ENCODE measurements at regions not wholly inside any gene's neighbourhood (a gene's known extent, or its start where the extent isn't known, plus 50 kb on each side); places are given as distances from the start of the nearest gene placed in this dataset.

DNA sequence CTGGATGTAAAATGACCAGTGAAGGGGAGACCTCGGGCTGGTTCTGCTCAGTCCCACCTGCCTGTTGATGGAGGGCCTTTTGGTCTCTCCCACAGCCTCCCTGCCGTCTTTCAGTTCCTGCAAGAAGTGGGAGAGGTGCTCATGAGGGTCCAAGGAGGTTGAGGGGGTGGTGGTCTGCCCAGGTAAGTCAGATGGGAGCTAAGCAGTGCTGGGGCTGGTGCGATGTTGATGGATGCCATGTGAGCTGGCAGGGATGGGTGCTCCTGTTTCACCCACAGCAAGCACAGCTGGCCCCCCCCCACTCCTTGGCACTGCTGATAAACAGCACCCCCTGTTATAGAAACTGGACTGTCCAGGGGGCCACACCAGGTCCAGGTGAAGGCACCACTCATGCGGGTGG is 145.6 kb downstream of the NSG2 start:
- DNase-seq (ENCODE audit: low spot score): no peak

DNA sequence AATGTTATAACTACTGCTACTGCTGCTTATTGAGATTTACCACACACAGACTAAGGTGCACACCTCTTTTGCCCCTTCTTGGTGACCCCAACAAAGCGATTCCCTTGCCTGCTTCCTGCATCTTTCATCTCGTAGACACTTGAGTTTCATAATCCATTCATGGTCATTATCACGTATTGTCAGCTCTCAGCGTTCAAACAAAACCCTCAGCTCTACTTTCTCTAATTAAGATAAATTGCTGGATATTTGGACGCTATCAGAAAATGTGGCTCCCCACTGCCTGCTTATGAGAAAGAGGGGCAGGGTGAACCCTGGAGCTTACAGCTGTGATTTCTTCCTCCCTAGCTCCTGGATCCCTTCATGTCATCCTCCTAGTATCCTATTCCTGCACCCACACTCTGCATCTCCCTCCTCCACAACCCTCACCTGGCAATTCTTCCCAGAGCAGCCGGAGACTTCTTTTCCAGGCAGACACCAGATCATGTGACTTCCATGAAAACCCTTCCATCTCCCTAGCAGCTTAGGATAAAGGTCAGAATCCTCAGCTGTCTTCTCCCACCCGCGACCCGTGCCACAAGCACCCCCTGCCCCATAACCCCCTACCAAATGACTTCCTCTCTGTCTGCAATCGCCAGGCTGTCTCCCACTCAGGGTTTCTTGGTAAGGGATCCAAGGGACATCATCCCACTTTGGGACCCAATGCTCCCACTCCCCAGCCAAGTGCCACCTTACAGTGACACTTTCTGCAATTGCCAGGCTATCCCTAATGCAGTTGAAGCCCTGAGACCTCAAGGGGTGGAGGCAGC is 146.5 kb downstream of the NSG2 start:
- DNase-seq (ENCODE audit: low spot score): no peak

DNA sequence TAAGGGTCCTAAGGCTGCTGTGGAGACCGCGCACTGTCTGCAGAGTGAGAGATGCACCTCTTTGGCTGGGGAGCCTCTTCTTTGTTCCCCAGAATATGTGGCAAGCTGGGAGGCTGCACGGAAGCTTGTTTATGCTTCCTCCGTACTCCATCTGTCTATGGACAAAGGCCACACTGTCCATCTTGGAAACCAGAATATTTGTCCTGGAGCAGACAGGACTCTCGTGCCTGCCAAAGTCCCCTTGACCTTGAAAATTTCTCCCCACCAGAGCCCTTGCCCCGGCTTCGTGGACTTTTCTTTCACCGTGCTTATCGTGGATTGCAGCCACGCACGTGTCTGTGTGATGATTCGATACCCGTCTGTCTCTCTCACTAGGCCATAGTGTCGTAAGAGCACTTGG is 147.4 kb downstream of the NSG2 start:
- DNase-seq (ENCODE audit: low spot score): no peak

DNA sequence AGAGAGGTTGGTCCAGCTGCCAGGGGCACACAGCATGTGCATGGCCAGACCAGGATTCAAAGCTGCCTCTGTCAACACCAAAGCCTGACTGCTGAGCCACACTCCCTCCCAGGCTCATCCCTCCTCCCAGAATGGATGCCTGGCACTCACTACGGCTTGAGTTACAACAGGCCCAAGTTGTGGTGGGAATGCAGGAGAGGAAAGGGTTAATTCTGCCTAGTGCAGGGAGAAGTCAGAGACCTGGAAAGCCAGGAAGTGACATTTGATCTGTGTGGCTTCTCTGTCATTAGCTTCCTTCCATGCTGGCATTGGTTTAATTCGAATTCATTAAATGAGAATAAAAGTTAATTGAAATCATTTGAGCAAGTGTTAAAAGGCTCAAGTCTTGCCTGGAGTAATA is 150.0 kb downstream of the NSG2 start:
- no peak for DNase-seq (ENCODE audit: low spot score)

GRCh38 chr5:174197929-174198328 is 152.4 kb downstream of the NSG2 start:
- DNase-seq (ENCODE audit: low spot score): no peak

DNA sequence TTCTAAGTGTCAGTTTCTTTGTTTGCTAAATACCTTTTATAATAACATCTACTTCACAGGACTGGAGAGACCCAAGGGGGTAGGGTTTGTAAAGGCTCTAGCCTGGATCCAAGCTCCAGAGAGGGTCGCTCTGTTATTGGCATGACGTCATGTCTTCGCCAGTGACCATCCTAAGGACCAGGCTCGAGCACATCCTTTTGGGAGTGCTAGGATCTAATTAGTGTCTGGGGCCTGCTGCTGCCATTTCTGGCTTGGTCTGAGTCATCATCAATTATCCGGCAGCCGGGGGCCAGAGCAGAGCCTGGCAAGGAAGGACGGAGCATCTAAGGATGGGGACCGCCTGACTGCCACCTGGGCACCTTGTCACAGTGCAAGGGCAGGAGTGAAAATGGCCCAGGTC is 153.0 kb downstream of the NSG2 start:
- no peak for DNase-seq (ENCODE audit: low spot score)

DNA sequence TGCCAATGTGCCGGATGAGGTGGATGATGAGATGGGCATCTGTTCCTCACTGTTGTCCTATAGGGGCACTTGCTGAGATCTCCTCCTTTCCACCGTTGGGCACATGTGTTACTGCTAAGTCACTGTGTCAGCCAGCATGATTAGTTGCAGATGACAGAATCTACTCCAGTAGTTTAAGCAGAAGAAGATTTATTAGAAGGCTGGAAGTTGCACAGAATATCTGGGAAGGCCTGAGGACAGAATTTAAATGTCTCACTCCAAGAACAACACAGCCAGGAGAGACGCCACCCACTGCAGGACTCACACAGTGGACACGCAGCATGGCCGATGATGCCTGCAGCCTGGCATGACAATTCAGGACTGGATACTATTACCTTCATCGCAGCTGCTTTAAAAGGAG is 157.5 kb downstream of the NSG2 start:
- DNase-seq (ENCODE audit: low spot score): no peak

DNA sequence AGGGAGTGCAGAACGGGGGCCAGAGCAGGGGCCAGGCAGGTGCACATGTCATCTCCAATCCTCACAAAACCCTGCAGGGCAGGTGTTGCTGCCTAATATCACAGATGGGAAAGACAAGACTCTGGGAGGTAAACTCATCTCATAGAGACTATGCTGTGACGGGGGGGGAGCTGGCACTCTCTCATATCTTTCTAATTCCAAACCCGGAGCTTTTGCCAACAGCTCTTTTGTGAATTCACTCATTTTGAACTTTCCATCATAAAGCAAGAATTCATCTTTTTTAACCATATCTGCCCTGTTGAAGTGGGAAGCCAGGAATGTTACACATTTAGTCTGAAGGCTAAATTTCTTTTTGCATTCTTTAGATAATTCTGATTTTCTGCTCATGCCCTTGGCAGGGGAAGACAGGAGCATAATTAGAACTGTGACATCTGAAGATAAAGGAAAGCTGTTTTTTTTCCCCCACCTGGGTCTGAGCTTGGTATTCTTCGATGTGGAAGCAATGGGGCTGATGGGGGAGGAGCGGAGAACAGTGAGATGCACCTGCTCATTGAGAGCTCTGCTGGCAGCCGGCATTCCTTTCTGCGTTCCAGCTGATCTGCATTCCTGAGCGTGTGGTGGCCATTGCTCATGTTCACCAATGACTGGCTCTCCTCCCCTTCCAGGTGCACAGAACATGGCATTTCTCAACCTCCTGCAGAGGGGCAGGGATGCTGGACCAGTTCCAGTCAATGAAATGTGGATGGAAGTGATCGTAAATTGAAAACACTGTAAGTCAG is 159.2 kb downstream of the NSG2 start:
- DNase-seq (ENCODE audit: low spot score): no peak

DNA sequence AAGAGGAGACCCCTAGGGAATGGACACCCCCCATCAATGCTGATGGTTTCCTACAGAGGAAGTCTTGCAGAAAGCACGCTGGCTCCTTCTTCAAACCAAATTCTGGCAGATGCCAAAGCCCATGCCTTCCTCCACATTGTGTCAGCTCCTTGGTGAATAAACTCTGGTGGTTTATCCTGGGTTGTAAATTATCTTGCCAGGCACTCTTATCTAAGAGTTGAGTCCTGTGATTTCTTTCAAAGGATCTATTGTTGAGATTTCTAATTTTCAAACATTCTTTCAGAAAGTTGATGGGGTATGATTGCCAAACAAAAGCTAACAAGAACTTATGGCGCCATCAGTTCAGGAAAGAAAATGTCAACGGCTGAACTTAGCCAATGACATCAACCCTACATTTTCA is 160.4 kb downstream of the NSG2 start:
- no peak for DNase-seq (ENCODE audit: low spot score)

DNA sequence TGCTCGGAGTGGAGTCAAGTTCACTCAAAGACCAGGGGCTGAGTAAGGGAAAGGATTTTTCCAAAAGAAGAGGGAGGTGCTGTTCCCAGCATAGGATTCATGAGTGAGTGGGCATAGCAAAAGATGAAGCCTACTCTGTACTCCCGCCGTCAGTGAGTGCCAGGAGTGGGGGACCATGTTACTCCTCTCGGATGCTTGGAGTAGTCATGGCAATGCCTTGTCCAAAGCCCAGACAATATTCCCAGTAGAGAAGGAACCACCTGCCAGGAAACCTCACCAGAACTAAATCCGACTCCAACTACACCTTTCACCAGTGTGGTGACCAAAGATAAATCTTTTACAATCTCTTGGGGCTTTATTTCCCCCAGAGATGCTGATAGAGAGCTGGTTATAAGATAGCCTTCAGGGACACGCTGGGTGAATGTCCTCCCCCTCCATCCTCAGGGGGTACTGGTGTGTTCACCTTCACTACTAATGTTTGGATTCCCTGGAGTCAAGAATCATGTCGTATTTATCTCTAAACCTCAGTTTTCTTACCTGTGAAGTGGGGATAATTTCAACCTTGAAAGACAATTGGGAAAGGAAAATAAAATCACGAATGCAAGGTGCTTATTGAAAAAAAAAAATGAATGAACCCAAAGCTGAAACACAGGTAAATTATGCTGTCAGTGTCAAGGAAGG is 165.2 kb downstream of the NSG2 start:
- no peak for DNase-seq (ENCODE audit: low spot score)

DNA sequence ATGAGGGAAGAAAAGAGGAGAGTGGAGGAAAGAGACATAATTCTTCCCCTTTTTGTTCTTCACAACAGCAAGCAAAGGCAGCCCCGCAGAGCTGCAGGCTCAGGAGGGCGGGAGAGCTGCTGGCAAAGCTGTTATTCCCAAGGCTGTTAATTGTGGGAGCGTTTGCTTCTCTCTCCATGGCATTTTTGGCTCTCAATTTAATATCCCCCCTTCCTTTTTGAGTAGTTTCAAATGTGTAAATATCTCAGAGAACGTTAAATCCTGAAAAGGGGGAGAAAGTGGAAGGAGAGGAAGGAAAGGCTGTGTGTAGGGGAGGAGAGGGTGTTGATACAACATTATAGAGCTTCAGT is 165.7 kb downstream of the NSG2 start:
- no peak for DNase-seq (ENCODE audit: low spot score)

DNA sequence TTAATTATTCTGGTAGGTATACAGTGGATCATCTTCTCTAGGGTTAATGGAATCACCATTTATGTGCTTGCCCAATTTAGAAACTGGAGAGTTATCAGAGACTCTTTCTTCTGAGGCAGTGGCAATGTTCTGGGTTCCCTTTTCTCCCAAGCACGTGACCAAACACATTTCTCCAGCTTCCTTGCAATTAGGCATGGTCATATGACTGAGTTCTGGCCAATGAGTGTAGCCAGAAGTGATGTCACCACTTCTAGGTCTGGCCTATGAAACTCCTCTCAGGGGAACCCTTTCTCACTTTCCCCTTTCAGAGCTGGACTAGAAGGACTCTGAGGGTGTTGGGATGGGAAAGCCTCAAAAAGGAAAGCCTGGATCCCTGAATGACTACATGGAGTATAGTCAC is 172.0 kb downstream of the NSG2 start:
- no peak for DNase-seq (ENCODE audit: low spot score)

DNA sequence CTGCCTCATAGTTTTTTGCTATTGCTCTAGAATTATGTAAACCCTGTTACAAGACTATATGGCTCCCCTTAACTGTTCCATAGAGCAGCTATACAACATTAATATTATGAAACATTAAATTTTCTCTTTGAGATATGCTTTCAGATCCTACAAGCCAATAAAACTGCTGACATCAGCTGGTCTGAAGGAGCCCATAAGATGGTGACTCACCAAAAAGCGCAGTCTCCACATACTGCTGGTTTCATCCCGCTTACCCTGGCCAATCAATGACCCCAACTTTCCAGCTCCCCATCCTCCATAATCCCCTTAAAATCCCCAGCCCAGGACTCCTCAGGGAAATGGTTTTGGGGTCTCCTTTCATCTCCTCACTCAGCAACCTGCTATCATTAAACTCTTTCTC is 172.7 kb downstream of the NSG2 start:
- no peak for DNase-seq (ENCODE audit: low spot score)

DNA sequence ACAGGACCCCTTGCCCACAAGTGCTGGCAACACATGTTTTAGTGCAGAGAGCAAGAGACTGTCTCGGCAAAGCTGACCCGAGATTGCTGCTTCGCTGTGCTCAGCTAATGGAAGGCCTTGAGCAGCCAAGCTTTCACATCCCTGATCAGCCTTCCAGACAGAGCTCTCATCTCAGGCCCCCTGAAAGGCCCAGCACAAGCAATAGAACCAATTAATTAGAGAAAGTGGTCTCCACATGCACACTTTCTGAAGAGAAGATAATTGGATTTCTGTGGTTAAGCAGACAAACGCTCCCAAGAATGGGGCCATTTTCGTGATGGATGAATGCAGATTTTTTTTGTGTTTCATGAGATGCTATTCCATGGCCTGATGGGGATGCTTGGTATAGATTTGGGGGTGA is 174.9 kb downstream of the NSG2 start:
- DNase-seq (ENCODE audit: low spot score): no peak

- no peak for DNase-seq (ENCODE audit: low spot score)
These were observed 175.9 kb downstream of the NSG2 start for GRCh38 chr5:174221436-174221835.

- DNase-seq (ENCODE audit: low spot score): no peak
These were observed 176.4 kb downstream of the NSG2 start for GRCh38 chr5:174221946-174222345.

DNA sequence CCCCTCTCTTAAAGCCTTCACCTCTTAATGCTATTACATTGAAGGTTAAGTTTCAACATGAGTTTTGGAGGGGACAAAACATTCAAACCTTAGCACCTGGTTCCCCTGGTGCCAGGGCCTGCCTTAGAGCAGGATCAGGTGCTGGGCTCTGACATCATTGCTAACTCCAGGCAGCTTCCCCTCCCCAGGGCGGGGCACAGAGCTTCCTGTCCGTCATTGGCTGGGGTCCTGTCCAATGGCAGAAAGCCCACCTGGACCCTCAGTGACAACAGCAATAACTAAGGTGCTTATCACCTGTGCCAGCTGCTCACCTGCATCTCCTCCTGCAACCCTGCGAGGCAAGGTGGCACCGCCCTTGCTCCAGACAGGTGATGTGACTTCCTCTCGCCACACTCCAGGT is 177.4 kb downstream of the NSG2 start:
- DNase-seq (ENCODE audit: low spot score): no peak

DNA sequence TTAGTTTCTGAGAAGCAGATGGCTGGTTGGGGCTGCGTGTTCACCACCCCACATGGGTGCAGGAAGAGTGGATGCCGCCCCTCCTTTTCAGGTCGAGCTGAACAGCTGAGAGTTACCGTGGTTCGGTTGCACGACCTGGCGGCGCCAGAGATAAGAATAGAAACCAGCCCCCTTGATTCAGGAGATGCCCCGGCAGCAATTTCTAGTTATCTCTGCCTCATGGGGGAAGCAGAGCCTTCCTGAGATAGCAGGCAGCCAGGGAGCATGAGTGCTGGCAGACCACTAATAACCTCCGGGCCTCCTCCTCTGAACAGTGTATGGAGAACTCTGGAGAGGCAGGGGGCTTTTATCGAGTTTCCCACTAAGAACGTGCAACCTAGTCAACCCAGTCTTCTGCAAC is 177.8 kb downstream of the NSG2 start:
- DNase-seq (ENCODE audit: low spot score): no peak

DNA sequence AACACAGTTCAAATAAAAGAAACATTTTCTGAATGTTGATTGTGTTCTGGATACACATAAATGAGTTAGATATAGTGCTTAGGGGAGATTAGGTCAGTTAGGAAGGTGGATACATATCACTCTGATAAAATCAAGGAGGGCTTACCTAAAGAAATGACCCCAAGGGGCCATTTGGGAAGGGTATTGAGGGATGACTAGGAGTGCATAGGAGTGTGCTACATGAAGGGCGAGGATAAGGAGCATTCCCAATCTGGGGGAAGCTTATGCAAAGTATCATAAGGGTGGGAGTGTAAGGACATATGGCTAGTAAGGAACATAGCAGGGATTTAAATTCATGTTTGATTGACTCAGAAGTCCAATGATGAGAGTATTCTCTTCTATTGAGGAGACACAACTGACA is 183.6 kb downstream of the NSG2 start:
- no peak for DNase-seq (ENCODE audit: low spot score)

DNA sequence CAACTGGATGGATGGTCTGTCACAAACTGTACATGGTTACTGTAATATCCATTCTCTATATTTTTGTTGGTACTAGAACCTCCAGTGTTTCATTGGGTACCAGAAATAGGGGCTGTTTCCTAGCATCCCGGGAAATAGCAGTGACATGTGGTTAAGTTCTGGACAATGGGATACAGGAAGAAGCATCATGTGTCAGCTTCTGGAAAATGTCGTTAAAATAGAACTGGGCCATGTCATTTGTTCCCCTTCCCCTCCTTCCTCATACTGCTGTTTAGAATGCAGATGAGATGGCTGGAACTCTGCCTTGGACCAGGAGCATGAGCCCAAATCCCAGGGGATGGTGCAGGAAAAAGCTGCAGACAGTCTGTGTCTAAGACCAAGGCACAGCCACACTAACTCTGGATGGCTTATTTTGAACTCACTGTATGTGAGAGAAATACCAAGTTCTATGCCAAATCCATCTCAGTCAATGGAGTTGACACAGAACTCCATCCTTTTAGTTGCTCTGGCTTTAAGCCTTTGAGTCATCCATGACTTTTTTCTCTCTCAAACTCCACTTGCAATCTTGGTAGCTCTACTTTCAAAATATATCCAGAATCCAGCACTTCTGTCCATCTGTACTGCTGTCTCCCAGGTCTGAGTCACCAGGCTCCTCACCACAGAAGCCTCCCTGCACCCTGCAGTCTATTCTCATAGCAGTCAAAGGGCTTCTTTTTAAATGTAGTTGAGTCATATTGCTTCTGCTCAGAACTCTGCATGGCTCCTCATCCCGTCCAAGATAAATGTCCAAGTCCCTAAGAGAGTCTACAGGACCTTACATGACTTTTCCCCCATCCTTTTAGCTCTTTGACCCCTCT is 184.2 kb downstream of the NSG2 start:
- DNase-seq (ENCODE audit: low spot score): no peak

DNA sequence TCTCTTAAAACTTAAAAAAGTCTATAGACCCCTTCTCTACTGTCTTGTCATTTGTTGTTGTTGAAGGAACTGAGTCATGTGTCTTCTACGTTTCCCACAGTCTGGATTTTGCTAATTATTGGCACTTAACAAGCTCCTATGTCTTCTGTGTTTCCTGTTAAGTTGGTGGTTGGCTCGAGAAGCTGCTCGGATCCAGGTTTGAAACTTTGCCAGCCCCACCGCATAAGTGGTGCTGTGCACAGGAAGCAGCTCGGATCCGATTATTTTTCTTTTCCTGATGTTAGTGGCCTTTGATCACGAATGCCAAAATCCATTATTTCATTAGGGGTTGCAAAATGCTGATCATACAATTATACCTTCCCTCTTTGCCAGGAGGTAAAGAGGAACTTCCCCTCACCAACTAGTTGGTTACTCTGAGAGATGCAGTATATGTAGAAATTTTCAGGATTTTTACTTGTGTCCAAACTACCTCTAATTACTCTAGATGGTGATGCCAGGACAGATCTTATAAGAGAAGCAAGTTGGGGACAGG is 186.5 kb downstream of the NSG2 start:
- DNase-seq (ENCODE audit: low spot score): no peak

Data from mesenteric fat pad (tissue), 1 donor.